NOMO-1 treated with dmso at 0.1 percent for 144 hours (cell line): ENCODE measurements at regions not wholly inside any gene's neighbourhood (a gene's known extent, or its start where the extent isn't known, plus 50 kb on each side); places are given as distances from the start of the nearest gene placed in this dataset.

Experiments used
- DNase-seq: peaks from one replicate; lab custom pipeline; 2025; ENCODE audit not compliant: unreplicated experiment; lab: John Stamatoyannopoulos, UW

DNA sequence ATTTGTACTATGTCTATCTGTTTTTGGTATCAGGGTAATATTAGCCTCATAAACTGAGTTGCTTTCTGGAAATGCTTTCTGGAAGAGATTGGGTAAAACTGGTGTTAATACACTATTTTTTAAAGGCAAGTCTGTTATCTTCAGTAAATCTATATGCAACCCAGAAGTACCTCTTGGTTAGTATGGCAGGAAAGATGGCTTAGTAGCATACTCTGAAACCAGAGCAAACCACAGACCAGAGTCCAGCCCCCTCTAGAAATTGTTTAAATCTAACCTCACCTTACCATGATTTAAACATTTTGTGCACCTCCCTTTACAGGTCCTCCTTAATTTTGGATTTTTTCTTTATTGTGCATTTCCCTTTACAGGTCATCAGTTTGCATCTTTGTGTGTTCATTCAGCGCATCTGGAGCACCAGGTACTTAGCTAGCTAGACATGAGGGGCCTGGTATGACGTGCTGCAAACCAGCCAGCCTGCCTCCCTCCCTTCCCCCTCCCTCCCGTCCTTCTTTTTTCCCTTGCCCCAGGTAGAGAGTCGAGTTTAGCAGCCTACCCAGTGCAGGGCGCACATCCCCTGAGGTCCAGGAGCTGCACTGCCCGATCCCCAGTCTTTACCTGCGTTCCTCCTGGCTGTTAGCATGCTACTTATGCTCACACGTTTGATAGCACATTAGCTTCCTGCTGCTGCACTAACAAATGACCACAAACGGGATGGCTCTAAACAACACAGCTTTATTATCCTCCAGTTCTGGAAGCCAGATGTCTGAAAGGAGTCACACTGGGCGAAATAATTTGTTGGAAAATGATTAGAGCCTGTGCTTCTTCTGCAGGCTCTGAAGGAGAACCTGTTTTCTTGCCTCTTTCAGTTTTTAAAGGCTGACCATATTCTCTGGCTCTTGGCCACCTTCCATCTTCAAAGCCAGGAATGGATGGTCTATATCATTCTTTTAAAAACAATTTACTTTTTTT, 299.9 kb upstream of the HABP2 start:
- no peak for DNase-seq

GRCh38 chr10:113259576-113260226, 293.2 kb upstream of the HABP2 start:
- no peak for DNase-seq

DNA sequence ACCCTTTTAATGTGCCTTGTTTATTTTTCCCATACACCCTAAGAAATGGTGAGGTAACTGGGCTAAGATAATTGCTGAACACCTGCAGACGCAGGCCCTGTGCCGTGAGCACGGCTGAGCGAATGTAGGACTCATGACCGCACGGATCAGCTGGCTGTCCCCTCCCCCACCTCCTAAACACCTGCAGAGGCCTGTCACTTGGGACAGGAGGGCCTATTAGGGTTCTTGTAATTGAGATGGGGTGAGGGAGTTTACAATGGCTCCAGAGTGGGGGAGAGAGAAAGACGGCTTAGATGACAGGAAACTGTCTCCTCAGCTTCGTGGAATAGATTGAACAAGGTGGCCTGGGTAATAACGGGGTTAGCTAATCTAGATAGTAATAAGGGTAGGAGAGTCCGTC, 291.7 kb upstream of the HABP2 start:
- DNase-seq = no peak

- no peak for DNase-seq
Measured at GRCh38 chr10:113261611-113262091, 291.2 kb upstream of the HABP2 start.

DNA sequence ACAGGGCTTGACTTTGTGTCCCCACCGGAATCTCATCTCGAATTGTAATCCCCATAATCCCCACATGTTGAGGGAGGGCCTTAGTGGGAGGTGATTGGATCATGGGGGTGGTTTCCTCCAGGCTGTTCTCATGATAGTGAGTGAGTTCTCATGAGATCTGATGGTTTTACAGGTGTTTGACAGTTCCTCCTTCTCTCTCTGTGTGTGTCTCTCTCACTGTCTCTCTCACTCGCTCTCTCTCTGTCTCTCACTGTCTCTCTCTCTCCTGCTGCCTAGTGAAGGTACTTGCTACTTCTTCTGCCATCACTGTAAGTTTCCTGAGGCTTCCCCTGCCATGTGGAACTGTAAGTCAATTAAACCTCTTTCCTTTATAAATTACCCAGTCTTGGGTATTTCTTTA, 289.8 kb upstream of the HABP2 start:
- DNase-seq = no peak

DNA sequence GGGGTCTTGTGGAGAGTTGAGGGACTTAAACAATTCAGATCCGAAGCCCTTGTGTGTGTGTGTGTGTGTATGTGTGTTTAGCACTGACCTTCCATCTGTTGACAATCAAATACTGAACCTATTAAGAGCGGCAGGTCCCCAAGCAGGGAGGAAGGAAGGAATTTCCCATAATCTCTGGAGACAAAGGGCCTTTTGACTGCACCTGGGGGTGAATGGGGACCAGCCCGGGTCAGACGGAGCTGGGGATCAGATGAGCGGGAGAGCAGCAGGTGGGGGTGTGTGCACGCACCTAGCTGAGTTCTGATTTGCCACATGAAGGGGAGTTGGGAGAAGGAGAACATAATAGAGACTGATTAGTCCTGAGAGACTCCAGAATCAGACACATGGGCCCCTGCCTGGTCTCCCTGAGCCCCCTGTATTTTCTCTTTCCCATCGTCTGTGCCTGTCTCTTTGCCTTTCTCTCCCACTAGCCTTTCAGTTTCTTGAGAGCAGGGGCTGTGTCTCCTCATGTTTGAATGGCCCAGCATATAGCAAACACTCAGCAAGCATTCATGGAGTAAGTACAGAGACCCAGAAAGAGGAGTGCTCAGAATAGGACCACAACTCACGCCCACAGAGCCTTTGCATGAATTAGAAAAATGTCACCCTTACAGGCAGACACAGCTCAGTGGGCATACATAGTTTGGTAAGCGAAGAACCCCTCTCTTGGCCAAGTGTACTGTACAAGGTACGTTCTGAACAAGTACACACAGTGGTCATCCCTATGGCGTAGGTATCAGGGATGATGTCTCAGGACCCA, 288.3 kb upstream of the HABP2 start:
- no peak for DNase-seq

DNA sequence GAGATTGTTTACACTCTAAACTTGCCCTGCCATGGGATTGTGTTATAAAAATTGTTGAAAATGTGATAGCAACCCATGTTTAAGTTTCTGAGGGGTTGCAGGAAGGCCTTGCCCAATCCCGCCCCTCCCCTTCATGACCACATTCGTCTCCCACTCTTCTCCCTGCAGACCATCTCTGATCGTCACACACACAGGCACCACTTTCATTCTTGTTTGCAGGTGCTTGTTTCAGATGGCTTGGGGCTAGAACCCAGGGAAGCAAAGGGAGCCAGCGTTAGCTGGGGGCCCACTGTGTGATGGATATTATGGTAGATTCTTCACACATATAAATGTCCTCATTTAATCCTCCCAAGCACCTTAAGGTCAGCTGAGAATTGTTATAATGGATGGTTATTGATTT, 286.7 kb upstream of the HABP2 start:
- DNase-seq = no peak

DNA sequence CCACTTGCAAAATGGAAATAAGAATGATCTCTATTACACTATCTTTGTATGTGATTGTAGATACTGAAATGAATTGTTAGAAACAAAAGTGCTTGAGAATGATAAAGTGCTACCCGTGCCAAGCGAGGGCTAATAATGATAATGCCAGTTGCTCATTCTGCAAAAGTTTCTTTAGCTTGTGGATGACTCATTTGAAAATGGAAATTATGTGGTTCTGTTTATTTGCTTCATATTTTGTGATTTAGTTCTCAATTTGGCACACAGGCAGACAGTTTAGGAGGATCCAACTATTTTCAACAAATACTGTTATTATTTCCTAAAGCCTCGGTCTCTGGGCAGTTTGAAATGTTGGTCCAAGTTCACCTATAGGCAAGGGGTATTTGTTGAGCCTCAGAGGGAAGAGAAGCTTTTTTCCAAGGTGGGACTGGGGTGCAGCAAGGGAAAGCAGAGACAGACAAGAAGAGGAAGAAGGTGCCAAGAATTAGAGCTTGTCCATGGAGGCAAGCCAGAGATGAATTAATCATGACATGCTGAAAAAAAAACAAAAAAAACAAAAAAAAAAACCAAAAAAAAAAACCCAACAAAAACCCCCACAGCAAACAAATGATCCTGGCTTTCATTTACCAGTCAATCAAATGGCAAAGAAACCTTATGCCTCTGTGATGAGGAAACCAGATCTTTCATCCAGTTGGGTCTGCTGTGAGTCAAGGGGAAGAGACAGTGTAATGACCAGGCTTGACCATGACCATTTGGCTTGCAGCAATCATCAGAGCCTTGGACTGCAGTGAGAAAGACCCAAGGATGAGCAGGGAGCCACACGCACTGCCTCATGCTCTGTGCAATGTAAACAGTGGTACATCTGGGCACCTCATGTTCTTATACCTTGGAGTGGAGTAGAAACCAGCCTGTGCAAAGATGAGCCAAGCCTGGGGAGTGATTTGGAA, 285.0 kb upstream of the HABP2 start:
- DNase-seq = no peak

GRCh38 chr10:113269333-113269732, 283.5 kb upstream of the HABP2 start:
- no peak for DNase-seq

GRCh38 chr10:113272511-113272910, 280.3 kb upstream of the HABP2 start:
- no peak for DNase-seq

GRCh38 chr10:113273181-113274163, 279.4 kb upstream of the HABP2 start:
- DNase-seq = peak; percentile 86

- no peak for DNase-seq
Measured at GRCh38 chr10:113274176-113274829, 278.6 kb upstream of the HABP2 start.

DNA sequence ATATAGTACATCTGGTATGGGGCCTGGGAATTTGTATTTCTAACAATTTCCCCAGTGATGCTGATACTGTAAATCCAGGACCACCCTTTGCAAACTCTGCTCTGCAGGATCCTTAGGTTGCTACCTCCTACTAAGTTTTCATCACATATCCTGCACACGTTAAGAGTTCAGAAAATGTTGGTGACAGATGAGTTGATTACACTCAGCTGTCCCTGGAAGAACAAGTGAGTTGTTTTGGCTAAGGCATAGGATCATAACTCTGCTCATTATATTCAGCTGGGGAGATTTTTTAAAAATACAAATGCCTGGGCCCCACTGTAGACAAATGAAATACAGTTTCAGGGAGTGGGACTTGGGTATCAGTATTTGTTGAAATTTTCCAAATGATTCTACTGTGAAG, 274.6 kb upstream of the HABP2 start:
- no peak for DNase-seq

DNA sequence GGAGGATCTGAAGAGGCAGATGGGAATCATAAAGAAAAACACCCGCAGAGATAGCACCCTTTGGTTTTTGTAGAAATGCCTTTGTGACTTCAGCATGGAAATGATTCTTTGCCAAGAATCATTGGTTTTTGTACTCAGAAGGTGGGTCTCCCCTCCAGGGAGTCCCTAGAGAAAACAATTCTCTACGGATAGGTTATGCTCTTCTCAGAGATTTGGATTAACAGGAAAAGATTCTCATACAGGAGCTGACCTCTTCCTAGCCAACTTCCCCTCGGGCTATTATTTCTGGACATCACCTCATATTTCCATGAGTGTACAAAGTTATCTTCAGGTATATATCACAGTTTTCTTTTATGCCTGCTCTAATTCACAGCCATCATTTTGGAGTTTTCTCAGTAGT, 274.2 kb upstream of the HABP2 start:
- no peak for DNase-seq

GRCh38 chr10:113279262-113279661, 273.6 kb upstream of the HABP2 start:
- DNase-seq = no peak

- no peak for DNase-seq
Measured at GRCh38 chr10:113282564-113282963, 270.3 kb upstream of the HABP2 start.

- DNase-seq = no peak
Measured at GRCh38 chr10:113283189-113283588, 269.7 kb upstream of the HABP2 start.

GRCh38 chr10:113284635-113285034, 268.2 kb upstream of the HABP2 start:
- DNase-seq = no peak

DNA sequence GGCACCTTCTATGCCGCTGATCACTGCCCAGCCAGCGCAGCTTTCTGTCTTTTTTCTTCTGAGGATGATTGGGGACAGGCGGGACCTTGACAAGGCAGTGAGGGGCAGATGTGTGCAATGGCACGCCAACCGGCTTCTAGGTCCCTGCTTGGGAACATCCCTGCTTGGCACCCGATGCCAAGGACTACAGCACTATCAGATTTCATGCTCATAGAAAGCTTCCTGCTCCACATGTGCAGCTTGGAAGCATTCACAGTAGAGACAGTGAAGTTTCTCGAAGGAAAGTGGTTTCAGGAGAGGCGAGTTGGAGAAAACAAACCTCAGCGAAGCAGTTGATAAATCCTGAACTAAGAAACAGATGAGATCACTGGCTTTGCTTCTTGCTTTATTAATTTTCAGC, 267.5 kb upstream of the HABP2 start:
- DNase-seq = no peak
